ENCODE measurements at regions not wholly inside any gene's neighbourhood (a gene's known extent, or its start where the extent isn't known, plus 50 kb on each side); places are given as distances from the start of the nearest gene placed in this dataset.

DNA sequence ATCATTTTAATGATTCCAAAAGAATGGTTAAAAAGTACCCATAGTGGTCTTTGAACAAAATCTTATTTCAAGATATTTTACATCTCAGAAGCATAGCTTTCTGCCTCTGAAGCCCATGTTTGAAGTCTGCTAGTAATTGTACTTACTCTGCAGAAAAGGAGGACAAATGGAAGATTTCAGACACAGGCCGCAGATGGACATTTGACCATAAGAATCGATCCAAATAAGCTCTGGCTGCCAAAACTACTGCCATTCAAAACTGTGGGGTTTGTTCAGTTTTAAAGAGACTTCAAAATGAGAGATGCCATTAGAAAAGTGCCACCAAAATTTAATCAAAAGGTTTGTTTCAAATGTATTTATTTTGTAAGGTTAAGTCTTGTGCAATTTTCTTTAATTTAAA, 306.7 kb downstream of the DTWD2 start:
- no peaks in the 10 kb centered on the region for H3K27me3 ChIP-seq (ENCODE audit: low read depth, low read length)
- peaks cover 7% of the 10 kb centered on the region for H3K4me1 ChIP-seq (ENCODE audit: low read length)
- H3K36me3 ChIP-seq (replicated peaks; ENCODE audit: low read depth, low read length): no peaks in the 10 kb centered on the region
- no peak overlapping the region for H3K4me3 ChIP-seq (ENCODE audit: low read length)
- no peak for TF ChIP-seq EZH2phosphoT487 (IDR thresholded peaks at IDR 0.05; ENCODE audit: low read depth)
- TF ChIP-seq, protein P1, sequence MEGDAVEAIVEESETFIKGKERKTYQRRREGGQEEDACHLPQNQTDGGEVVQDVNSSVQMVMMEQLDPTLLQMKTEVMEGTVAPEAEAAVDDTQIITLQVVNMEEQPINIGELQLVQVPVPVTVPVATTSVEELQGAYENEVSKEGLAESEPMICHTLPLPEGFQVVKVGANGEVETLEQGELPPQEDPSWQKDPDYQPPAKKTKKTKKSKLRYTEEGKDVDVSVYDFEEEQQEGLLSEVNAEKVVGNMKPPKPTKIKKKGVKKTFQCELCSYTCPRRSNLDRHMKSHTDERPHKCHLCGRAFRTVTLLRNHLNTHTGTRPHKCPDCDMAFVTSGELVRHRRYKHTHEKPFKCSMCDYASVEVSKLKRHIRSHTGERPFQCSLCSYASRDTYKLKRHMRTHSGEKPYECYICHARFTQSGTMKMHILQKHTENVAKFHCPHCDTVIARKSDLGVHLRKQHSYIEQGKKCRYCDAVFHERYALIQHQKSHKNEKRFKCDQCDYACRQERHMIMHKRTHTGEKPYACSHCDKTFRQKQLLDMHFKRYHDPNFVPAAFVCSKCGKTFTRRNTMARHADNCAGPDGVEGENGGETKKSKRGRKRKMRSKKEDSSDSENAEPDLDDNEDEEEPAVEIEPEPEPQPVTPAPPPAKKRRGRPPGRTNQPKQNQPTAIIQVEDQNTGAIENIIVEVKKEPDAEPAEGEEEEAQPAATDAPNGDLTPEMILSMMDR (IDR thresholded peaks at IDR 0.05; ENCODE audit: low read depth, low read length): no peak
- no peaks in the 10 kb centered on the region for H3K9me3 ChIP-seq (ENCODE audit: insufficient read depth, low read length)
- H4K20me1 ChIP-seq (ENCODE audit: insufficient read depth, low read length): no peaks in the 10 kb centered on the region
- no peak overlapping the region for H3K27ac ChIP-seq (ENCODE audit: low read length)
- H3K79me2 ChIP-seq (ENCODE audit: low read length): no peaks in the 10 kb centered on the region
- H3K9ac ChIP-seq (ENCODE audit: low read length): no peak overlapping the region
- no peak overlapping the region for H2AFZ ChIP-seq (ENCODE audit: low read depth, low read length)
- H3K4me2 ChIP-seq (ENCODE audit: low read length): no peak overlapping the region

DNA sequence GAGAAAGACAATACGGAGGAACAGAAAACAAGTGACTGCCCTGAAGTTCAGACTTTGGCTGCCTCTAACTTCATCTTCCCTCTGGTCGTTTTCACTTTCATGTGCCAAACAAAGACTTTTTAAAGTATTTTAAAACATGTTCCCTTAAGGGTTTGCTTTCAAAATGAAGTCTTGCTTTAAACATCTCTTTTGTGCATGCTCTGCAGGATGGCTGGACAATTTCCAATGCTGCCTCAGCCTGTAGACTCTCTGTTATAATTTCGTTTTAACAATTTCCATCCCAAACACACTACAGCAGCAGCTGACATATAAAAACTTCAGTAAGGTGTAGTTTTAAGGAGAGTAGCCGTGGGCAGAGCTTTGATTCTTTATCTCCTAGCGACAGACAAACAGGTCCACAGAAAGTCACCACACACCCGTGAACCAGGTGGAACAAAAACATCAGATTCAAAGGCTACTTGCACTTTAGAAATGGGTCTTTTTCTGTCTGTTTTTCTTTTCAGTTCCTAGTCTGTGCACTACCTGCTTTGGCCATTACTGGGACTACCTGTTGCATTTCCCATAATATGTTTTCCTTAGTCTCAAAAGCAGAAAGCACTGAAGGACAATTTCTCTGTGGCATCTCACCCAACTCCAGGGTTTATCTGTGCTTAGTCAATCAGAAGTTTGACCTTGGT, 308.9 kb downstream of the DTWD2 start:
- no peak overlapping the region for H3K27ac ChIP-seq (ENCODE audit: low read length)
- peak overlapping the region; percentile 69; the same call in 1 of the 2 replicates for H2AFZ ChIP-seq (ENCODE audit: low read depth, low read length)
- no peaks in the 10 kb centered on the region for H3K27me3 ChIP-seq (ENCODE audit: low read depth, low read length)
- H3K4me3 ChIP-seq (ENCODE audit: low read length): peak overlapping the region; percentile 60
- no peaks in the 10 kb centered on the region for H3K9me3 ChIP-seq (ENCODE audit: insufficient read depth, low read length)
- H4K20me1 ChIP-seq (ENCODE audit: insufficient read depth, low read length): no peaks in the 10 kb centered on the region
- no peaks in the 10 kb centered on the region for H3K79me2 ChIP-seq (ENCODE audit: low read length)
- TF ChIP-seq EZH2phosphoT487 (IDR thresholded peaks at IDR 0.05; ENCODE audit: low read depth): no peak
- no peak overlapping the region for H3K9ac ChIP-seq (ENCODE audit: low read length)
- peak overlapping the region; percentile 64 for H3K4me2 ChIP-seq (ENCODE audit: low read length)
- peaks cover 7% of the 10 kb centered on the region for H3K4me1 ChIP-seq (ENCODE audit: low read length)
- H3K36me3 ChIP-seq (replicated peaks; ENCODE audit: low read depth, low read length): no peaks in the 10 kb centered on the region

DNA sequence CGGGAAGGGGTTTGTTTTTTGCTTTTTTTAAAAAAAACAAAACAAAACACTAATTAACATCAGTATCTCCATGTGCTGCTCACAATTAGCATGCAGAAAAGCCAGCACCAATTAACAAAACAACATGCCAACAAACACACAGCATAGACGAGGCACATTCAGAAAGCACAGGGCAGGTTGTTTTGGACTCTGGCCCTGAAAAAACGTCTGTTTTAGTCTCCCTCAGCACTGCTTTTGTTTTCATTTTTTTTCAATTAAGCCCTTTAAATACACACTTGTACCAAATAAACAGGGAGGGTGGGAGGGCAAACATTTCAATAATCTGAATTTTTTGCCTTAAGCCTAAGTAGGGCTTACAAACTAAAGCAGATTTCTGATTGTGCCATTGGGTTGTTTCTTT, 309.6 kb downstream of the DTWD2 start:
- Histone ChIP-seq H3K9ac (ENCODE audit: low read length) (no peak overlapping the region), H3K9me3 (ENCODE audit: insufficient read depth, low read length) (no peaks in the 10 kb centered on the region), H3K27ac (ENCODE audit: low read length) (no peak overlapping the region), H3K4me3 (ENCODE audit: low read length) (no peak overlapping the region), H3K4me2 (ENCODE audit: low read length) (peak overlapping the region; percentile 64), H3K79me2 (ENCODE audit: low read length) (no peaks in the 10 kb centered on the region), H3K4me1 (ENCODE audit: low read length) (peaks cover 7% of the 10 kb centered on the region), H3K36me3 (replicated peaks; ENCODE audit: low read depth, low read length) (no peaks in the 10 kb centered on the region), H3K27me3 (ENCODE audit: low read depth, low read length) (no peaks in the 10 kb centered on the region), H2AFZ (ENCODE audit: low read depth, low read length) (peak overlapping the region; percentile 69; the same call in 1 of the 2 replicates), H4K20me1 (ENCODE audit: insufficient read depth, low read length) (no peaks in the 10 kb centered on the region)
- TF ChIP-seq, protein P1 (IDR thresholded peaks at IDR 0.05; ENCODE audit: low read depth, low read length): no peak
- TF ChIP-seq EZH2phosphoT487 (IDR thresholded peaks at IDR 0.05; ENCODE audit: low read depth): no peak

DNA sequence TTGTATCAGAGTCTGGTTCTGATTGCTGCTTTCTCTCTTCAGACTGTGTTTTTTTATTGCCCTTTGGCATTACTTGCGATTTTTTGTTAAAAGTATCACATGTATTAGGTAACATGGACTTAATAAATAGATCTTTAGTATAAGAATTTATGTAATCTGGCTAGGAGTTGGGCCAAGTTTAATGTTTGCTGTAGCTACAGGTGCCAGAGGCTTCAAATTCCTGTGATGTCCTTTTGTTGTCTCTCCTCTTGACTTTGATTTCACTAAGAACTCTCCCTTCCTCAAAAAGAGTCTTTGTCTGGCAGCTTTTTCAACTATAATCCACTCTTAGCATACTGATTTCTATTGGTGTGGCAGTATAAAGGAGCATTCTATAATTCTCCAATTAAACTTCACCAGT, 313.1 kb downstream of the DTWD2 start:
- no peak for TF ChIP-seq EZH2phosphoT487 (IDR thresholded peaks at IDR 0.05; ENCODE audit: low read depth)
- TF ChIP-seq, protein P1 (IDR thresholded peaks at IDR 0.05; ENCODE audit: low read depth, low read length): no peak
- Histone ChIP-seq H2AFZ (ENCODE audit: low read depth, low read length) (no peak overlapping the region), H3K36me3 (replicated peaks; ENCODE audit: low read depth, low read length) (no peaks in the 10 kb centered on the region)

More for the DNA sequence above, 313.1 kb downstream of the DTWD2 start:
- Histone ChIP-seq H3K4me2 (ENCODE audit: low read length) (no peak overlapping the region), H3K4me1 (ENCODE audit: low read length) (peaks cover 7% of the 10 kb centered on the region), H3K9ac (ENCODE audit: low read length) (no peak overlapping the region), H3K27me3 (ENCODE audit: low read depth, low read length) (no peaks in the 10 kb centered on the region), H3K9me3 (ENCODE audit: insufficient read depth, low read length) (no peaks in the 10 kb centered on the region), H4K20me1 (ENCODE audit: insufficient read depth, low read length) (no peaks in the 10 kb centered on the region), H3K27ac (ENCODE audit: low read length) (no peak overlapping the region), H3K4me3 (ENCODE audit: low read length) (no peak overlapping the region), H3K79me2 (ENCODE audit: low read length) (no peaks in the 10 kb centered on the region)

Measured in OCI-LY3 (cell line).